HL-60 (cell line): ENCODE measurements at regions not wholly inside any gene's neighbourhood (a gene's known extent, or its start where the extent isn't known, plus 50 kb on each side); places are given as distances from the start of the nearest gene placed in this dataset.

ENCODE experiments used
- POLR2AphosphoS5 ChIP-seq: IDR thresholded peaks from 2 replicates; pipeline ENCODE4 v1.6.1; 2012; ENCODE audit warnings: low read depth
- TF ChIP-seq, protein P1 (sequence below): IDR thresholded peaks from one replicate; pipeline ENCODE4 v1.5.1; 2011; ENCODE audit warnings: low read length, control low read depth, inconsistent platforms; ENCODE audit not compliant: insufficient read depth

DNA sequence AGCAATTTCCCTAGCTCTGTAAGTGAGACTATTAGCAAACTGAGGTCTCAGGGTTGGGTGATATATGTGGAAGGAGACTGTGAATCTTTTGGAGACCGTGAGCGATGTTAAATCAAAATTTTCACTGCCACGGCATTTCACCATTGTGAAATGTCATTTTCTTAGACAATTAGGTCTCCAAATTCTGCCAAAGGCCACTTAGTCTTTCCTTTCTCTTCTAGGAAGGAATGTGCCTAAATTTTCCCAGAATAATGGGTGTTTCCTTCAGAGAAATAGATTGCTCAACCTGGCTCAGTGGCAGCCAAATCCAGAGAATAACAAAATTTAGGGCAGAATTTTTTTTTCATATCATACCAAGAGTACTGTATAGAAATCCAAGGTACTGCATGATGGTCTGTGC, 64.5 kb upstream of the SCEL start:
- TF ChIP-seq, protein P1, sequence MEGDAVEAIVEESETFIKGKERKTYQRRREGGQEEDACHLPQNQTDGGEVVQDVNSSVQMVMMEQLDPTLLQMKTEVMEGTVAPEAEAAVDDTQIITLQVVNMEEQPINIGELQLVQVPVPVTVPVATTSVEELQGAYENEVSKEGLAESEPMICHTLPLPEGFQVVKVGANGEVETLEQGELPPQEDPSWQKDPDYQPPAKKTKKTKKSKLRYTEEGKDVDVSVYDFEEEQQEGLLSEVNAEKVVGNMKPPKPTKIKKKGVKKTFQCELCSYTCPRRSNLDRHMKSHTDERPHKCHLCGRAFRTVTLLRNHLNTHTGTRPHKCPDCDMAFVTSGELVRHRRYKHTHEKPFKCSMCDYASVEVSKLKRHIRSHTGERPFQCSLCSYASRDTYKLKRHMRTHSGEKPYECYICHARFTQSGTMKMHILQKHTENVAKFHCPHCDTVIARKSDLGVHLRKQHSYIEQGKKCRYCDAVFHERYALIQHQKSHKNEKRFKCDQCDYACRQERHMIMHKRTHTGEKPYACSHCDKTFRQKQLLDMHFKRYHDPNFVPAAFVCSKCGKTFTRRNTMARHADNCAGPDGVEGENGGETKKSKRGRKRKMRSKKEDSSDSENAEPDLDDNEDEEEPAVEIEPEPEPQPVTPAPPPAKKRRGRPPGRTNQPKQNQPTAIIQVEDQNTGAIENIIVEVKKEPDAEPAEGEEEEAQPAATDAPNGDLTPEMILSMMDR: no peak
- TF ChIP-seq POLR2AphosphoS5: no peak
